HG02885 (cell line): ENCODE measurements at regions not wholly inside any gene's neighbourhood (a gene's known extent, or its start where the extent isn't known, plus 50 kb on each side); places are given as distances from the start of the nearest gene placed in this dataset.

Experiments used
- ATAC-seq: cut with Tn5 transposase; IDR thresholded peaks from one replicate; pipeline ENCODE4 v1.9.1; 2021; ENCODE audit warnings: mild to moderate bottlenecking; ENCODE audit not compliant: unreplicated experiment, poor library complexity

GRCh38 chr11:111046291-111046690 lies 199.2 kb upstream of the POU2AF2 start:
- no peak for ATAC-seq

DNA sequence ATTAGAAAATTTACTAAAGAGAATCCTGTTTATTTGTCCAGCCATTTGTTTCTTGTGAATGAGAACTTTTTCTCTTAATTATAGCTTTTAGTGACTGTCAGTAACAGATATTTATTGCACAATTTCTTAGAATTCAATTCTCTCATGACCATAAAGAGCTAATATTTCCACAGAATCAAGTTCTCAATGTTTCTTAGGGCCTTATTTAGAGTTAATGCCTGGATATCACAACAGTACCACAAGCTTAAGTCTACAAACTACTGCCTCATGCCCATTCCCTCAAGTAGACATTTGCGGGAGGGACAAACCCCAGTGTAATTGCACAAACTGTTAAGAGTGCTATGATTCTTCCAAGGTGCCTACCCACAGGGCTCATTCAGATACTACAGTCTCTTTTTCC lies 199.7 kb upstream of the POU2AF2 start:
- ATAC-seq, result no peak

DNA sequence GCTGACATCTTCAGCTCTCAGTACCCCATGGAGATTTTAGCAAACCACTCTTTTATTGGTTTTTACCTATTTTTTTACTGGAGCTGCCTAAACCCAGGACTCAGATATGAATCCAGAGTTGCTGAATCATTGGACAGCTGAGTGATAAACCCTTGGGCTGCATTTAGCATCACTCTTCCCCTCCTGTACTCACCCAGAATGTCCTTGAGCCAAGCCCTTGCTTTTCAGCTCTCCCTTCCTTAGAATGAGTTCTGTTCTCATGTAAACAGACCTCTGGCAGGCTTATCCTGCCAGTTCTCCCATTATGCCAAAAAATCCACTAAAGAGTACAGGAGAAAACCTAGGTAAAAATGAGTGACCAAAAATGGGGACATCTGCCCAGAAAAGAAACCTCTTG lies 200.1 kb upstream of the POU2AF2 start:
- no peak for ATAC-seq

DNA sequence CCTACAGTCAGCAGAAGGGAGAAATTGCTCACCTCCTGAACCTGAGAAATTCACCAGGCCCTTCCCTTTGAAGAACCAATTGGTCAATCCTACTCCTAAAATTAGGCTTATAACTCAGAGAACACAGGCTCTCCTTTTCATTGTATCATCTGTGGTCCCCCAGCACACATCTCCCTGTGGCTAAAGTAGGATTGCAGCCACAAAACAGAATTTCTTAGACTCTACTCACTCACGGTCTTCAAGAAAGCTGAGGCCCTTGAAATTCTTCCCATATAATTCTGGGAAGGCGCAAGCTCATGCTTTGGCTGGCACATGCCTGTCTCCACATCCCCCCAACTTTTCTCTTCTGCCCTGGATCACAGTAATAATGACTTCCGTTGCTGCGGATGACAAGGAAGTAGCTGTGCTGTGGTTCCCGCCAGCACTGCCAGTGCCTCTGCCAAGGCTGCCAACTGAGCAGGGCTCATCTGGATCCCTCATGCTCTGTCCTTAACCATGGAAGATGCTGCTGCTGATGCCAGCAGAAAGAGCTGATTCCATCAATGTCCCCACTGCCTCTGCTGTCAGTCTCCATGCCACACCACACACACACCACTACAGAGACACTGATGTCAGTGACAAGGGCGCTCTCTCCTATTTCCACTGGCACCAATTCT lies 200.6 kb upstream of the POU2AF2 start:
- ATAC-seq, result no peak

DNA sequence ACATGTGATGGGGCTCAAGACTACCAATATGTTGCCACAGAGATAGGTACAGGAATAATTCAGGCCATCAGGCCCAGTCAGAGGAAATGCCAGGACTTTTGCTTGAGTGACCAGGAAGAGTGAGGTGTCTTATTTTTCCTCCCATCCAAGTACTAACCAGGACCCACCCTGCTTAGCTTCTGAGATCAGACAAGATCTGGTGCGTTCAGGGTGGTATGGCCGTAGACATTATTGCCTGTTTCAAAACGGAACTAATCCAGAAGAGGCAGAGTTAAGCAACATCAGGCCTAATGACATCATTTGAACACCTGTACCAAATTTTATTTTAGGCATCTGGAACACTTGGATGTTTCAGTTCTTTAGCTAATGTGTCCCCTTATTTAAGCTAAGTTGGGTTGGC lies 205.5 kb upstream of the POU2AF2 start:
- no peak for ATAC-seq

GRCh38 chr11:111035746-111036145 lies 209.8 kb upstream of the POU2AF2 start:
- no peak for ATAC-seq

DNA sequence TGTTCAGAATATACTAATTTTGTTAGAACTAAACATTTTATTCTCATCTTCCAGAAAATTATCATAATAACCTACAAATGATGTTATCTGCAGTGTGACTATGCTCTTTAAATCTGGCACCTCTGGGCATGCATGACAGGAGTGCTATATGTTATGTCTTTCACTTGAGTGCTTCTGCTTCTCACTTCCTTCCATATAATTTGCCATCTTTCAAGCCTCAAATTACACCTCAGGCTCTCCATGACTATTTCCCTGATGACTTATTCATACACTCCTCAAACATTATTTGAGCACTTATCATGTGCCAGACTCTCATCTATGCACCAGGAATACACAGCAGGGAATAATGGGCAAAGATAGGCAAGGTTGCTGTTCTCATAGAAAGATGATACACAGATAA lies 219.3 kb upstream of the POU2AF2 start:
- ATAC-seq, result no peak

- no peak for ATAC-seq
Measured at GRCh38 chr11:111021131-111021530, 224.4 kb upstream of the POU2AF2 start.

GRCh38 chr11:111019871-111020670 lies 225.5 kb upstream of the POU2AF2 start:
- no peak for ATAC-seq

DNA sequence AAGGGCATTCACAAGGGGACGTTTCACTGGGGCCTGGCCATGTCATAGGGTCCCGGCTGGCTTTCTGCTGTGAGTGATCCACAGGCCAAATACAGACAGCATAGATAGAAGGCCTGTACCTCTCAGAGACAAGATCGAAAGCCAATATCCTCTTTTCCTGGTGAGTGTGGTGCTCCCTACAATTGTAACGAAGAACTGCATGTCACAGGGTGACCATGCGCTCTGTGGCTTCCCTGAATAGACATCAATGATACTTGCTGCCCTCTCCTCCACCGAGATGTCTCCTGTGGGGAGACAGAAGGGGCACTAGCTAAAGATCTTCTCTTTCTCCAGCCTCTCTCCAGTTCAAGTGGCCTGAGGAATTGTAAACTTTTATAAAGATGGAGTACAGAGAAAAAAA lies 226.1 kb upstream of the POU2AF2 start:
- no peak for ATAC-seq

GRCh38 chr11:111018566-111018965 lies 227.0 kb upstream of the POU2AF2 start:
- ATAC-seq, result no peak

DNA sequence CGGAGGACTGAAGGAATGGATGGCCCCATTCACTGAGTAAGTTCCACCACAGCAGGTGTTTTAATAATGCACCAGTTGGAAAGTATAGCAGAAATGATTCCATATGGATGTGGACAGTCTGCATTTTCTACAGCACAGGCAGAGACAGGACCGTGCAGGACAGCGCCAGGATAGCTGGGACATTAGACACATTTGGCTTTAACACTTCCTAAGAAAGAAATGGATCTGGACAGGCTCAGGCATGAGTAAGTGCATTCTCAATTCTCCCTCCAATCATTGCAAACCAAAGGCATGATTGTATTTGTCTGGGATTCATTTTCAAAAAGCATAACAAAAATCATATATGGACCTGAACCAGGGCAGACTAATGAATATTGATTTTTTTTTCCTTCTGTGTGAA lies 233.0 kb upstream of the POU2AF2 start:
- no peak for ATAC-seq

- ATAC-seq, result no peak
Measured at GRCh38 chr11:111011275-111011594, 234.3 kb upstream of the POU2AF2 start.

DNA sequence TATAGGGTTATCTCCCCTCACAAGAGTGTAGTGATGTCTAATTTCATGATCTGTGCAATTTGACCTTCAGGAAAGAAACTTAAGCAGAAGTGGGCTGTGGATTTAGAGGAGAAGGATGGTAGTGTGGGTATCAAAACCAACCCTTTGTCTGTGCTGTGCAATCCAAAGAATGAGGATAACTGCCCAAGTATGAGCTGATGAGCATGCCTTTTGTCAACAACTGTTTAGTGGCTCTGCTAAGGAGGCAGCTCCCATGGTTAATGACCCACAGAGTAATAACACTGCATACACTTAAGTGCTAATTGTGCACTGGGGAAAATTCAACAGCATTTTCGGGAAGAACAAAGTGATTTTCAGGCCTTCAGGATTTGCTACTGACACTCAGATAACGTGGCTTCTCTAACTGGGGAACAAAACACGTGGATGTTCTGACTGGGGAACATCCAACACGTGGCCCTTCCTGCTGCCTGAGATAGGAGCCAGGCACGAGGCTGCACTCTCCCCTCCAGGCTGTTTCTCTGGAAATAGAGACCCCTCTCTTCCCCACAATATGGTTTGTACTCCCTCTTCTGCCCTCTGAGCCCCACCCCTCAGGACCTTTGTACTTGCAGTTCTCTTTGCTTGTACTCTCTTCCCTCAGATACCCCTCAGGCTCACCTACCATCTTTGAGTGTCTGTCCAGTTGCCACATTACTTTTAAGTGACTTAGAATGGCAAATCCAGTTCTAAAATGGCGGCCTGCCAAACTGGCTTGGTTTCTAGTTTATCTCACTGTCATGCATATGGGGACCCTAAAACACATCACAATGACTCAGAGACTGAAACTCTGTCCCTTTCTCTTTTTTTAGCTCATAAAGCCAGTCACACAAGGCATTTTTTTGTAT lies 234.9 kb upstream of the POU2AF2 start:
- no peak for ATAC-seq

DNA sequence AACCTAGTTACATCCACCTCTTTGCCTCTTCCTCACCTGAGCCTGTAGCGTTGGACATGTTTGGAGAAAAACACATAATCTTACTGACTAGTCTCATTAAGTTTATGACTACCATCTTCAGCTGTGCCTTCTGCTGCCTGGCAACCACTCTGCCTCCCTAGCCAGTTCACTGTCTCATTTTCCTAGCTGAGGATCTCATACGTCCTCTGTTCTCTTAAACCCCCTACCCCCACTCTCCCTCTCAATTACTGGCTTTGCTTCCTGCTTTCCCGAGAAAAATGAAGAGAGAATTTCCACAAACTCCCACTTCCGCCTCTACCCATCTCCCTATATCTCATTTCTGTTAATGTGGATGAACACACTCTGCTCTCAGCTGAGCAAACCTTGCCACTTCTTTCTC lies 239.3 kb upstream of the POU2AF2 start:
- ATAC-seq, result no peak

GRCh38 chr11:111001986-111002611 lies 243.4 kb upstream of the POU2AF2 start:
- no peak for ATAC-seq

DNA sequence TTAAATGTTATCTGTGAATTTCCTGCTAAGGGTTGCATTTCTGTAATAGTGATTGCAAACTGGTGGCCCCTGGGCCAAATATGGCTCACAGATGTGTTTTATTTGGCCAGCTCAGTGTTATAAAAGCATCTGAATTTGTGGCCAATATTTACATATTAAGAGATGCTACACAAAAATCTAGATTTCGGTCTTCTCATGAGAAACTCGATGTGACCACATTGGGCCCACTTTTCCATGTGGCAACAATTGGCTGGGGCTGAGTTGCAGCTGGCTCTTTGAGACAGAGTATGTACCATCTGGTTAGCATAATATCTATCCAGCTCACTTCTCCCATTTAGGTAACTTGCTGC lies 244.5 kb upstream of the POU2AF2 start:
- no peak for ATAC-seq

- ATAC-seq, result no peak
Measured at GRCh38 chr11:111000400-111001080, 245.0 kb upstream of the POU2AF2 start.

DNA sequence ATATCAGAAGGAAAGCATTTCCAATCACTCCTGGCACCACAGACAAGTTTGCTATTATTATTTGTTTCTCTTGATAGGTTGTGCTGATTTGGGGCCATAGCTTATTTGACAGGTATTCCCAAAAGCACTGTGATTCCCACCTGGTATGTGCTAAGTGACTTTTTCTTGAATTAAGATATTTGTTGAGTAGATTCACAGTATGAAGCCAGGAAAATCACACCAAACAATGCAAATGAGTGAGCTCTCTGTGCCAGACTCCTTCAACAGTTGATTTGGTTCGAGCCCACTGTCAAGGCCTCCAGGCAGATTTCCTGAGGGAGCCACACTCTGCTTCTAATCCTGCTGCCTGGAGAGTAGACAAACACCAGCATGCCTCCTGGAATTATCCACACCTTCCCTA lies 253.0 kb upstream of the POU2AF2 start:
- ATAC-seq, result no peak

DNA sequence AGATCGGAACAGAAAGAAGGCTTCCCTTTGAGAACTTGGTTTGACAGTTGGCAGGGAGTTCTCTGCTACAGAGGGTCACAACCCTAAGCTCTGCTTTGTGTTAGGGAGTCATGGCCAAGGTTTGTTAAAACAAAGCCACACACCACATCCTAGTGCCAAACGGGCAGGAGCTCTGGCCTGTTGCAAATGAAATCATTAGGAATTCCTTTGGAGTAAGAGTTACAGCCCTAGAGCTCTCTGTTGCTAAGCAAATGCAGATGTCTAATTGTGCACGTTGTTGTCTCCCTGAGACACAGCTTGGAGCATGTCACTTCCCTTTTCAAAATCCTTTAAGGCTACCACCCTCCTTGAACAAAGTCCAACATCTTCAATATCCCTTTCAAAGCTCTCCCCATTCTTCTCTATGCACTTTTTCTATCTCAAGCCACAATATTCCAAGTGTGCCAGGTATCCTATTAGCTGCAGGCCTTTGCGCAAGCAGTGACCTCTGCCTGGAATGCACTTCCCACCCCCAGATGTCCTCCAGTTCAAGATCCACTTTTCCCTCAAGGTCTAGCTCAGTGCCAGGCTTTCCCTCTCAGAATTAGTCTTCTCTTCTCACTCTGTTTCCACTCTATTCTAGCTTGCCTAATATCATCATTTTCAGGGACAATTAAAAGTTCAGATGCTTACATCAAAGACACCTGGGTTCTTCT lies 253.7 kb upstream of the POU2AF2 start:
- no peak for ATAC-seq
